GM18867 (cell line): ENCODE measurements at regions not wholly inside any gene's neighbourhood (a gene's known extent, or its start where the extent isn't known, plus 50 kb on each side); places are given as distances from the start of the nearest gene placed in this dataset.

Source experiments
- ATAC-seq: cut with Tn5 transposase; IDR thresholded peaks from one replicate; pipeline ENCODE4 v1.9.1; 2021; ENCODE audit warnings: mild to moderate bottlenecking, moderate library complexity; ENCODE audit not compliant: unreplicated experiment

DNA sequence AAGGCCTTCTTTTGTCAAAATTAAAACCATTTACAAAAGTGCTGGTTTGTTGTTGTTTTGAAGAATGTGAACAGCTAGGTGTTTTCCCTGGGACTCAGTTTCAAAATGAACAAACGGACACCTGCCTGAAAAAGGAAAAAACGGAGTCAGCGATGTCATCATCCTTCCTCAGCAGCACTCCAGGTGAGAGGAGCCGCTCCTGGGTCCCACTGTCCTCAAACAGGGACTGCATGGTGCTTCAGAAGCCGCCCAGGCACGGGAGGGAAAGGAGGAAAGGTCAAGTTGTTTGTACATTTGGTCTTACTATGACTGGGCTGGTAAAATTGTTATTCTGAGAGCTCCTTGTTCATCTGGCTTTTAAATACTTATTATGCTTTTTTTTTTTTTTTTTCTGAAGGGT lies 69.0 kb upstream of the ZSWIM6 start:
- ATAC-seq: no peak

DNA sequence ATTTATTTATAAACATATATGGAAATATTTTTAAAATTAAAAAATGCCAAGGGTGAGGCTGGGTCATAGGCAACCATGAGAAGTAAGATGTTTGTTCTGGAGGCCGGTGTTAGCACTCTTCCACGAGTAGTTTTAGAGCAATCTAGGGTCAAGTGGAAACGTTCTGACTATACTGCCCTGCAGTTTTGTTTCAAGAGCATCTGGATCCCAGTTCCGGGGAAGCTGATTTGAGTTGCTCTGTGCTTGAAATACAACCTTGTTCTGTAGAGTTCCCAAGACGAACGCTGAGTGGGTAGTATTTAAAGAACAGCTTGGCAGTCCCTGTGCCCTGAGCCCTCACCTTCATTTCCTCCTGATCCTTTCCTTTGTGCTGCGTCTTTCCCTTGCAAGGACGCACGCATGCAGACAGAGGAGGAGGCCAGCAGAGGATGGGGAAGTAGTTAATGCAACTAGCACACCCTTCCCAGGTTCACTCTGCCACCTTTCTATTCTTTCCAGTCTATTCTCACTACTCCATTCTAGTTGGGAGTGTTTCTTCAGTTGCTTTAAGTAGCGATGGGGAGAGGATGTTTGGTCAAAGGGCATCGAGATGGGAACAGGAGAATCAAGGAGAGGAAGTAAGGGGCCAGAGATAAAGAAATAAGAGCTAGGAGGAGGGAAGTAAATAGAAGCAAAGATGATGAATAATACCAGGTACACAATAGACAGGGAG lies 68.3 kb upstream of the ZSWIM6 start:
- ATAC-seq: no peak

DNA sequence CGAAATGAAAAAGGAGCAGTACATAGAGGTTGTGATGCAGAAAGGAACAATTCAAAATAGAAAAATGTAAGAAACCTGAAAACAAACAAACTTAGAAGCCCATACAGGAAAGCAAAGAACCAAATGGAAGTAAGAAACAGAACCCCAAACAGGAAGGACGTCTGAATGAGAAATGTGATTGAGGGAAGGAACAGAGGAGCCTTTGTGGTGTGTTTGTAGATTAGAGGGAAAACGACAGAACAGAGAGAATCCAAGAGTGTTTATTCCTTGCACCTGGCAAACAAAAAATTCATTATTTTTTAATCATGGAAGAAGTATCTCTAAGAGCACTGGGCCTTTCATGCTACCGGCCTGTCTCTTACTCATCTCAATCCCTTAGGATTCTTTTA lies 67.8 kb upstream of the ZSWIM6 start:
- ATAC-seq: no peak

DNA sequence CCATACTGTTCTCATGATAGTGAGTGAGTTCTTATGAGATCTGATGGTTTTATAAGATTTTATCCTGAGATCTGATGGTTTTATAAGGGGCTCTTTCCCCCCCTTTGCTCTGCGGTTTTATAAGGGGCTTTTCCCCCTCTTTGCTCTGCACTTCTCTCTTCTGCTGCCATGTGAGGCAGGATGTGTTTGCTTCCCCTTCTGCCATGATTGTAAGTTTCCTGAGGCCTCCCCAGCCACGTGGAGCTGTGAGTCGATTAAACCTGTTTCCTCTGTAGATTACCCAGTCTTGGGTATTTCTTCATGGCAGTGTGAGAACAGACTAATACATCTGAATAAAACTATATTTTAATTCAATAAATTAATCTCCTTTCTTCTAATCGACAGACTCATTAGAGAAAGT lies 64.9 kb upstream of the ZSWIM6 start:
- no peak for ATAC-seq

DNA sequence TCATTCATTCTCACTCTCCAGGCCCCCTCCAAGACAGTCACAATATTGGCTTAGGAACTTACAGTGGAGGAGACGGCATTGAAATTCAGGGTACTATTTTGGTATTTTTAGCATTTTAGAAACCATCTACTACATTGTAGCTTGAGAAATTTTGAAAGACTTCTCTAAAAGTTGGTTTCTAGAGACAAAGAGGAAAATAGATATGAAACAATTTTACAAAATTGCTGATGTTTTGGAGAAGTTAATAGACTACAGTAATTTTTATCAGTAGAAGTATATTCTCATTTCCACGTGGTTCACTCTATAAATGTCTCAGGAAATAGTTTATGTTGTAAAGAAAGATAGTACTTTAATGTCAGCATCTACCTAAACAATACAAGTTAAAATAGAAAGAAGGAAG lies 63.2 kb upstream of the ZSWIM6 start:
- ATAC-seq: no peak

DNA sequence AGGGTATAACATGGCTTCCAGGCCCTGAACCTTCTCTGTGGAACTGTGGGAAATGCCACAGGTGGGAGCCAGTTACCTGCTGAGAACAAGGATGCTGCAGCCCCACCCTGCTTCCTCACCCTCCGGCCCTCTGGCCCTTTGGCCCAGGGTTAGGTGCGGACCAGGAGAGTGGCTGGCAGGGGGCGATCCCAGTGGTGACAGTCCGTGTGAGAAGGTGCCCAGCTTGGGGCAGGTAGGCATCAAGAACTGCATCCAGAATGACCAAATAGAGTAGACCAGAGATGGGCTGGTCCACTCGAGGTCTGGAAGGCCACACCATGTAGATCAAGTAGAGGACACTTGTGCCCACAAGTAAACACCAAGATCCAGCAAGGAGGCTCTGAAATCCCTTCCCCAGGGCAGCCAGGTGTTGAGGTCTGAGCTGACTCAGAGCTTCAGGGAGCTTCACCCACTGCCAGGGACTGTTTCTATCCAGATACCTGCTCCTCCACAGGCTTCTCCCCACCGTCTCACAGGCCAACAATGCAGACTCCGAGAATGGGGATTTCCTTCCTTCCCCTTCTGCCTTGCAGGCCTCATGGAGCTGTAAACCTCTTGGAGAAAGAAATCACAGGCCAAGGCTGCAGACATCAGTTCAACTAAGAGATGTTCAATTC lies 61.4 kb upstream of the ZSWIM6 start:
- ATAC-seq: no peak

DNA sequence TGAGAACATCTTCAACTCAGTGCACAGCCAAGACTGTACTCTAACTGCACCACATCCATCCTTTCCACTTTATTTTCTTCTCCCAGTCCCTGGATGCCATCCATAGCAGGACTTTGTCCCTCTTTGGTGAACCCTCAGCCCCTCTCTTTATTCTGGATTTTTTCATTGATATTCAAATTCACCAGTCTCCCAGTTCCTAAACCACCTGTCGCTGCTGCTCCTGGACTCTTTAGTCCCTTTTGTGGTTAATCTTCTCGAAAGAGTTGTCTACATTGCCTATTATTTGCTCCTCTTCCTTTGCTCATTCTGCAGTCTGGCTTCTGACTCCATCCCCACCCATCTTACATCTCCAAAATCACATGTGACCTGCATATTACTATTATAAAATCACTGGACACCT lies 59.4 kb upstream of the ZSWIM6 start:
- ATAC-seq: no peak

DNA sequence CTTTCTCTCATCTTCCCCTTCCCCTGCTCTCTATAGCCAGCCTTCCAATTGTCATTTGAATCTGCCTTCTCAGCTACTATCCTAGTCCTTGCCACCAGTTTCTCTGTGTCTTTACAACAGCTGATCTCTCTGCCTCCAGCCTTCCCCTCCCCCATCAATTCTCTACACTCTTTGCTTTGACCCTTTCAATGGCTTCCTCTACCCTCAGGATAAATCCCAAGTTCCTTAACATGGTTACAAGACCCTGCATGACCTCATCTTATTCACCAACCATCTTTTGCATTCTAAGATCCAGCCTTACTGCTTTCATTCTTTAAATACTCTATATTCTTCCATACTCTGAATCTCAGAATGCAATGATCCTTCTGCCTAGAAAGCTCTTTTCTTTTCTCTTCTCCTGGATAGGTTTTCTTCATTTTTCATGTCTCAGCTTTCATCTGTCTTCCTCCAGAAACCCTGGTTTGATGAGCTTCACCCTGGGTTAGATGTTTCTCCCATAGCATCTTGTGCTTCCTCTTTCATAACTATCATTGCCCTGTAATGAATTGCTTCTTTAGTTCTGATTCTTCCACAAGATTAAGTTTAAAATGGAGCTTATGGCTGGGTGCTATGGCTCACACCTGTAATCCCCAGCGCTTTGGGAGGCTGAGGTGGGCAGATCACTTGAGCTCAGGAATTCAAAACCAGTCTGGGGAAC lies 58.6 kb upstream of the ZSWIM6 start:
- ATAC-seq: no peak

DNA sequence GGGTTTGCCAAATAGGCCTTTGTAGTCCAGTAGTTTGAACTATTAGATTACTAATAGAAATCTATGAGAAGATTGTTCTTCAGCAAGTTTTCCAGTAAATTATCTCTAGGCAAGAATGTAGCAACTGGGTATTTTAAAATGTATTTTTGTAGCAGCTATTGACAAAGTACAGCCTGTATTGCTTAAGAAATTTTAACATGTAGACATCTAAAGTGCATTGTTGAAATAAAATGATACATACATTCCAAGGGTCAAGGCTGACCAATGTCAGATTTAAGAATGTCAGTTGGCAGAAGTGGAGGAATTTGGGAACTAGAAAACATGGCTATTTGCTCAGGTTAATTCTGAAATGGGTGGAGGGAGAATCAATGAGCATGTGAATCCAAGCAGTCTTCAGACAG lies 57.5 kb upstream of the ZSWIM6 start:
- ATAC-seq: no peak

DNA sequence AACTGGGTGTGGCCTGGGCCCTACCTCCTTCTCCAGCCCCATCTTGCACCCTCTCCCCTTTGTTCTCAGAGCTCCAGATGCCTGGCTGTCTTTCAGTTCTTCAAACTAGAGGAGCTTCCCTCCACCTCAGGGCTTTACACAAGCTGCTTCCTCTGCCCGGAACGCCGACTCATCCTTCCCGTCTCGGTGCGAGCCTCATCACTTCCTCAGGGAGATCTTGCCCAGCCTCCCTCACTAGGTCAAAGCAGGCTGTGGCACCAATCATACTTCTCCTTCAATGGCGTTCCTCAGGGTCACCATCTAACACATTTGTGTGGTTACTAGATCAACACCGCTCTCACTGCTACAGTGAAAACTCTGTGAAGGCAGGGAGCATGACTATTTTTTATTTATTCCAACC lies 56.2 kb upstream of the ZSWIM6 start:
- no peak for ATAC-seq

DNA sequence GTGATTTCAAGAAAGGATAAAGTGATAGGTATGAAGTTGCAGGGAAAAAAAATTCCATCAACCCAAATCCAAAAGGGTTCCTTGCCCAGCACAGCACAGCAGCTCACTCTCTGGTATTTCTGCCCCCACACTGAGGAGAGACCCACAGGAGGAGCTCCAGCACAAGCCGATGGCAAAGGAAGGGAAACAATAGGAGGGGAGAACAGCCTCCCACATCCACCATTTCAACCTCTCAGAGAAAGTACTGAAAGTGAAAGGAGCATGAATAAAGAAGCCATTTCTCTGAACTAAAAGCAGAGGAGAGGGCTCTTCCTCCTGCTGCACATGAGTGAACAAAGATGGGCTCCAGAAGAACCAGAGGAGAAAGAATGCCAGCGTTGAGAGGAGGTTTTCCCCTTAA lies 54.9 kb upstream of the ZSWIM6 start:
- ATAC-seq: peak; percentile 42

DNA sequence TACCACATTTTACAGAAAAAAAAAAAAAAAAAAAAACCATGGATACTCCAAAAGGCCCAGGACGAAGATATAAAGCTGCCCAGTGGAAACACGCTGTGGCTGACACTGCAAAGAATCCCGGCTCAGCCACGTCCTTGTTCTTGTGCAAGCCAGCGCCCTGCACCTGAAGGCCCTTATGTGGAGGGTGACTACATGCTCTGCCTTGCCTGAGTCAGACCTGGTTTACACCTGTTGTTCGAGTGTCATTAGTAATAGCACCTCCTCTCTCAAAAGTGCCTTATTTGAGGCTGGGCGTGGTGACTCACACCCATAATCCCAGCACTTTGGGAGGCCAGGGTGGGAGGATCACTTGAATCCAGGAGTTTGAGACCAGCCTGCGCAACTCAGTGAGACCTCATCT lies 54.3 kb upstream of the ZSWIM6 start:
- ATAC-seq: no peak

DNA sequence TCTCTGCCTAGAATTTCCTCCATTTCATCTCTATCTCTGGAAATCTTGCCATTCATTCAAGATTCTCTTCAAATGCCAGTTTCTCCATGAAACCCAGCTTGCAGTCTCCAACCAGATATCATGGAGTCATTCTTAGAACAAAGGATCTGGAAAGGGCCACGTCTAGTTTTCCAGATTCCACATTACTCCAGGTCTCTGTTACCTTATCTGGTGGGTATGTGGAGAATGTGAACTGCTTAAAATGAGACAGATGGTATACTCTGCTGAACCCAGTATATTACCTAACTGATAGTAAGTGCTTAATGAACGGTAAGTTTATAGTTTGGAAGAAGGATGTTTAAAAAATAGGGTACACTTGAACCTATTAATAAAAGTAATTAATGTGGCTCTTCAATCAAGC lies 52.3 kb upstream of the ZSWIM6 start:
- ATAC-seq: no peak

DNA sequence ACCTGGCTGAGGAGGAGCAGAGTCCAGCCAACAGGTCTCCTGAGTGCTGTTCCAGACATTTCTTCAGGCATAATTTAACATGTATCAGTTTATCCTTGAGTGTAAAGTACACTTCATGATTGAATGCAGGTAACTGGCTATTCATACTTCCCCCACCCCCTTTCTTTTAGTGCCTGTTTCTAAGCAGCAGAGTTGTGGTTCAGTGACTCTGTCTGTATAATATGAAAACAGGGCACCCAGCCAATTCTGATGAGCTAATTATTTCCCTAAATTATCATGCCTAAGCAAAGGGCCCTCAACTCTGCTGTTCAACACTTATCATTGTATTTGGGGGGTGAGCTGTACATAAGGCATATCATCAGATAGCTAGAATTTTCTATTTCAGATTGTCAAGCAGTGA lies 51.9 kb upstream of the ZSWIM6 start:
- ATAC-seq: peak; percentile 47

DNA sequence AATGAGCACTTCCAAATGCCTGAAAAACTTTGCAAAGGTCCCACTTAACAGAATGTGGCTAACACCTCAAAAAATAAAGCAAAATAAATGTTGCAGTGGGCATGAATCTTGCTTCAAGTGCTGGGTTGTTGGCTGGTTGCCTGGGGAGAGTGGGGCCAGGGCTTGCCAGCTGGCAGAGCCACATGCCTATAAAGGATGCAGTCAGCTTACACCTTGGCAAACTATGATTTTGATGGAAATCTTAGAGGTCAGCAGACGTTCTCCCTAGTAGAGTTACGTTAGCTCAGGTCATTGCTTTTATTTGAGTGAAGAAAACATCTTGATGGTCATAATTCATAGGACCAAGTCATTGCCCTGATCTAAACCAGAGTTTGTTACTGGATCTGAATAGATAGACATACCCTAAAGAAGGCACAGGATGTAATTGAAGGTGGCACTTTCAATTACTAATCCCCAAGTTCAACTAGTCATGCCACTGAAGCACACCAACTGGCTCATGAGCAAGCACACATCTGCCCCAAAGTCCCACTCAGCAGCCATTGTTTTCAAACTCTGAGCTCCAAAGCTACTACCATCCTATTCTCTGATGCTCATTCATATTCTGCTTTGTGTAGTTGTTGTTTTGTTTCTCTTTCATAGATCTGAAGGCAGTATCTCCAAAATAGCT lies 51.2 kb upstream of the ZSWIM6 start:
- no peak for ATAC-seq

DNA sequence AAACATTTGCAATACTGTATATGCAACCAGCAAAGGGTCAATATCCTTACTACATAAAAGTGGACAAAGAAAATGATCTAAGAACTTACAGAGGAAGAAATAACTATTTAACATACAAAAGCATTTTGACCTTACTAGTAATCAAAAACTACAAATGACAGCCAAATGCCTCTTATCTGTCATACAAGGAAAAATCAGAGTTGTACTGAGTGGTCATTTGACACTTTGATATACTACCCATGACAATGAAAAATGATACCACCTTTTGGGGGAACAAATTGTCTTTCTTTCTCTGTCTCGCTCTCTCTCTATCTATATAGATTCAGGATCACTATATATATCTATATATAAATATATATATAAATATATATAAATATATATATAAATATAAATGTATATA lies 50.4 kb upstream of the ZSWIM6 start:
- no peak for ATAC-seq
